ENCODE measurements at regions not wholly inside any gene's neighbourhood (a gene's known extent, or its start where the extent isn't known, plus 50 kb on each side); places are given as distances from the start of the nearest gene placed in this dataset.
A peak's percentile ranks its signal among the peaks of the same experiment; 100 is the strongest.

DNA sequence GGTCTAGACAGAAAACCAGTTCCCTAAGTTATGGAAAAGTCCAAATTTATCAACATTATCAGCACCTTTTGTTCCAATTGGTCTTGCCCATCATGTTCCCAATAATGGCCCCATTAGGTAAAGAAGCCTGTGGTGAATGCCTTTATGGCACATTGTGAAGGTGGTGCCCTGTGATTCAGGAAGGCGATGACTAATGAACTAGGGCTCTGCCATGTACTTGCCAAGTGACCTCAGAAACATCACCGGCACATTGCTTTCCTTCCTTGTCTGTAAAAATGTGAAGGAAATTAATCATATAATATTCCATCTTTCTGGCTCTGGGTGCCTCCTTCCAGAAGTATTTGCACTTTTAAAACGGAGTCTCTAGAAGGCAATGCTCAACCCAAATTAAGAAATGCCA is 132.3 kb downstream of the UNC5CL start:
- DNase-seq: no peak

GRCh38 chr6:40904583-40905194 is 134.3 kb downstream of the UNC5CL start:
- DNase-seq: no peak

DNA sequence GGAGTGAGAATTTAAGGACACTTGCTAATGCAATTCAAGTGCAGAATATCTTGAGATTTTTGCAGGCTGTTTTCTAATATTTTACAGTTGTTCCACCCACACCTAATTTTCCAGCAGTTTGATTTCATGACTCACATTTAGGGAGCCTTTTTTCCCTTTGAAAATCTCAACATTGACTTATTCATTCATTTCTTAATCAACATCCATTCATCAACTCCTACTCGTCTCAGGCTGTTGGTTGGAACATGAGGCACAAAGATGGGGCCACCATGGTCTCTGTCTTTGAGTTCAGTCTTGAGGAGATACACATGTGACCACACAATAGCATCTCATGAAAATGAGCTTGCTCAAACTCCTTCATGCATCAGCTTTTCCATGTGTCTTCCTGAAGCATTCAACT is 135.6 kb downstream of the UNC5CL start:
- DNase-seq: no peak

- no peak for DNase-seq
Observed at GRCh38 chr6:40901322-40902055, 137.5 kb downstream of the UNC5CL start.

DNA sequence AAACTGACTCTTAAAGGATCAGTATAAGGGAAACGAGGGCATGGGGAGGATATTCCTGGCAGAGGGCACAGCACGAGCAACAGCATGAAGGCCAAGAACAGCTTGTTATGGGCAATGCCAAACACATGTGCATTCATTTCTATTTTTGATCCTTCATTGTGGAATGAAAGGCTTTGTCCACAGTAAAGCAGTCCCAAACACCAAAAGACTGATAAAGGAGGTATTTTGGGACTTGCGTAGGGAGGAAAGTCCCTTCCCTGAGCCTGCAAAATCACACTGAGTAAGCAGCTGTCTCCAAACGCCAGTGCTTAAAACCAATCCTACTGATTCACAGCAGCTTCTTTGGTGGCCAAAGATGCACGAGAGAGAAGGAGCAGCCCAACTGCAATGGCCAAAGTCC is 138.2 kb downstream of the UNC5CL start:
- DNase-seq: no peak

DNA sequence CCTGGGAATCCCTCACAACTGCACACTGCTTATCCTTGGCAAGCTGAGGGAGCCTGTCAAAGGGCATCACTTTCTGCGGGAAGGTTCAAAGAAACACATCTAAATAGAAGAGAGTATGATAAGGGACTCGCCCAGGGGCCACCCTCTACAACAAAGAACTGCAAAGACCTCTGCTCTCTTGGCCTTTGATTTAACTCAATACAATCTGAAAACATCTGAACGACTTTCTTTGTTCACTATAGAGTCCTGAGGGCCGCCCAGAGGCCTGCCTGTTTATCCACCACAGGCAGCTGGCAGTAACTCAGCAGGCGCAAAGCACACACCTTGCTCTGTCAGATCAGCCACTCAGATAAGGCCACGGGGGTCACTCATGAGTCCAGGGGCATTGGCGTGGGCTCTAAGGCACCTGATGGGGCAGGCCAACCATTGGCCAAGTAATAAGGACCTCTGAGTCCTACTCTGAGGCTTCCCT is 139.3 kb downstream of the UNC5CL start:
- no peak for DNase-seq

DNA sequence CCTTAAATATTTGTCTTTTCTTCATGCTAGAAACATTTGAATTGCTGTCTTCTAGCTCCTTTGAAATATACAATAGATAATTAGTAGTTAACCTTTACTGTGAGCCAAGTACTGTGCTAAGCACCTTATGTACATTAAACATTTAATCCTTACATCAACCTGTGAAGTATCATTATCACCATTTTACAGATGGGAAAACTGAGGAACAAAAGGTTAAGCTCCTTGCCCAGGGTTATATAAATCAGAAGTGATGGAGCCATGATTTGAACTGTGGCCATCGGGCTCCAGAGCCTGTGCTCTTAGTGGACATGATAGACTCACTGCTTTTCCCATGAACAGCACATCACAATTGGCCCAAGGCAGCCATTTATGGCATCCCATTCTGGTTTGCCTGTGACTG is 140.9 kb downstream of the UNC5CL start:
- DNase-seq: no peak

DNA sequence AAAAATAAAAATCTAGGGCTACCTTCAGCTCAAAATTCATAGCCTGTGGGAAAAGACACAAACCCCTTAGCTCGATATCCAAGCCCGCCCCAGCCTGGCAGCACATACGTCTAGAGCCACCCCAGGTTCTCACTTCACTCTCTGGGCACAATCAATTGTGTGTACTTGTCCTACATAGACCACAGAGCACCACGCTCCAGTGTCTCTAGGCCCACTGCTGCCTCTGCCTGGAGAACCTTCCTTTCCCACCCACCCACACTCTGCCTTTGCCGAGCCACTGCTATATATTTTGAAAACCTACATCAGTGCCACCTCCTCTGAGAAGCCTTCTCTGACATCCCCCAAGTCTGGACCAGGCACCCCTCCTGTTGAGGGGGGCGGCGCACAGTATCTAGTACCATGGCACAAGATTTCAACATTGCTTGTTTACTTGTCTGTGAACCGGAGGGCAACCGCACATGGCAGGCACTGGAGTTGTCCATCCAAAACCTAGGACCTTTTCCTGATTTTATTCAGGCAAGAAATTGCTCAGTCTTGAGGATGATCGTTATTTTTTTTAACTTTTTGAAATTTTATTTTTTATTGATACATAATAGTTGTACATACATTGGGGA is 141.5 kb downstream of the UNC5CL start:
- DNase-seq: no peak

GRCh38 chr6:40896696-40897095 is 142.3 kb downstream of the UNC5CL start:
- no peak for DNase-seq

GRCh38 chr6:40894962-40895799 is 143.8 kb downstream of the UNC5CL start:
- DNase-seq: peak; percentile 71

- no peak for DNase-seq
Observed at GRCh38 chr6:40893021-40893420, 146.0 kb downstream of the UNC5CL start.

- DNase-seq: no peak
Observed at GRCh38 chr6:40892223-40892622, 146.8 kb downstream of the UNC5CL start.

GRCh38 chr6:40891686-40892085 is 147.3 kb downstream of the UNC5CL start:
- no peak for DNase-seq

DNA sequence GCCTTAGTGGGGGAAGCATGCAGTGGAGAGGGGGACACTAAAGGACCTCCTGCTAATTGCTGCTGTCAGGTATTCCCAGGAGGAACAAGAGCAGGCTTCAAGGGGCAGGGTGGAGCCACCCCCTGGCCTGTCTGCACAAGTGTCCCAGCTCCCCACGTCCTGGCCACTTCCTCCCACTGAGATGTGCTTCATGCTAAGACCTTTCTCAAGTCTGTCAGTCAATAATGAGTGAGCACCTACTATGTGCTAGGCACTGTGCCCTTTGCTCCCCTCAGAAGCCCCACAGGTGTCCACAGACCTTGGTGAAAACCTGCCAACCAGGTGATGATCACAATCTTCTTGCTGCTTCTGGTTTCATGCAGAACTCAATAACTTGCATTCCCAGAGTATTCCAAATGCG is 147.9 kb downstream of the UNC5CL start:
- no peak for DNase-seq

- DNase-seq: no peak
Observed at GRCh38 chr6:40889137-40889832, 149.7 kb downstream of the UNC5CL start.

GRCh38 chr6:40888456-40888990 is 150.5 kb downstream of the UNC5CL start:
- no peak for DNase-seq

GRCh38 chr6:40887792-40888340 is 151.2 kb downstream of the UNC5CL start:
- no peak for DNase-seq

- DNase-seq: no peak
Observed at GRCh38 chr6:40887079-40887791, 151.8 kb downstream of the UNC5CL start.

- no peak for DNase-seq
Observed at GRCh38 chr6:40885139-40885774, 153.8 kb downstream of the UNC5CL start.

DNA sequence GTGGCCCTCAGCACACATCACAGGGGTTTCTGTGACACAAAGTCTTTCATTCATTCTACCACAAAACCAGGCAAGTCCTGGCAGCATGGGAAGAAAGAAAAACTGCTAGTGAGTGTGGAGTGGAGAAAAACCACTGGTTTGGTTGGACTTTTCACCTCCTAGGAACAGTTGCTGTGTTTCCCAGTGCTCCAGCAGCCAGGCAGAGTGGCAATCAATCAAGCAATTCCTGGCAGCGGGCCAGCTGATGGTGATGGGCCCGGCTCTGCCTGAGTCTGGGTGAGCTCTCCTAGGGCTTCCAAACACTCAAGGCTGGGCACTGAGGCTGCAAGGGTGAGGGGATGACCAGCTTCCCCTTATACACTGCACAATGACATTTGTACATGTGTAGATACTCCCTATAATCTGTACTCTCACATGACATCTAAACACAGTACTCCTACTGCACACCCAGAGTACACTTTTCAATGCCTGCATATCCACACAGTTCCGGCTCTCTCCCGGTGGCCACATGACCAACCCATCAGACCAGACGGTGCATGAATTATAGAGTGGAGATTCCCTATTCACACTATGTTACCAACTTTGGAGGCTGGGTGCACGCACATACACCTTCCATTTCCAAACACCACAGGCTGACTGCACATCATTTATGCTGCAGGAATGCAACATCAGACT is 156.6 kb downstream of the UNC5CL start:
- DNase-seq: no peak
